Trophoblast cell (in vitro differentiated cells and primary cell): ENCODE measurements at regions not wholly inside any gene's neighbourhood (a gene's known extent, or its start where the extent isn't known, plus 50 kb on each side); places are given as distances from the start of the nearest gene placed in this dataset.
A peak's percentile ranks its signal among the peaks of the same experiment; 100 is the strongest.

ENCODE experiments used
- DNase-seq, 2 donors: peaks; one replicate each; pipeline ENCODE4 v3.0.0-alpha.2; 2016
- H2AFZ ChIP-seq: 2 replicates; pipeline ENCODE4 v1.6.1; 2013; ENCODE audit warnings: low read length, moderate library complexity, mild to moderate bottlenecking; ENCODE audit not compliant: insufficient read depth, poor library complexity
- H2AK5ac ChIP-seq: 2 replicates; pipeline ENCODE4 v1.6.1; 2013; ENCODE audit warnings: mild to moderate bottlenecking, low read length
- H2BK120ac ChIP-seq: 2 replicates; pipeline ENCODE4 v1.6.1; 2013; ENCODE audit warnings: low read length, mild to moderate bottlenecking, moderate library complexity; ENCODE audit not compliant: insufficient read depth, poor library complexity
- H2BK12ac ChIP-seq: 2 replicates; pipeline ENCODE4 v1.6.1; 2013; ENCODE audit warnings: mild to moderate bottlenecking, low read length, moderate library complexity
- H2BK5ac ChIP-seq: 2 replicates; pipeline ENCODE4 v1.6.1; 2013; ENCODE audit warnings: low read length, low read depth, moderate library complexity, mild to moderate bottlenecking; ENCODE audit not compliant: poor library complexity
- H3K14ac ChIP-seq: 2 replicates; pipeline ENCODE4 v1.6.1; 2013; ENCODE audit warnings: mild to moderate bottlenecking, low read length
- H3K18ac ChIP-seq: 2 replicates; pipeline ENCODE4 v1.6.1; 2013; ENCODE audit warnings: mild to moderate bottlenecking, low read length
- H3K23ac ChIP-seq: 2 replicates; pipeline ENCODE4 v1.6.1; 2013; ENCODE audit warnings: low read length
- H3K27ac ChIP-seq: 2 replicates; pipeline ENCODE4 v1.5.1; 2013; ENCODE audit warnings: low read depth, mild to moderate bottlenecking, inconsistent platforms, low read length, moderate library complexity
- H3K27me3 ChIP-seq: 2 replicates; pipeline ENCODE4 v1.6.1; 2013; ENCODE audit warnings: inconsistent platforms, mild to moderate bottlenecking, low read length, moderate library complexity; ENCODE audit not compliant: insufficient read depth
- H3K36me3 ChIP-seq, 2 experiments: 1 replicate in 1 of 2; 2 replicates in 1 of 2; pipeline ENCODE4 v1.6.1; 2013; ENCODE audit warnings: low read length in 2 of 2, mild to moderate bottlenecking in 2 of 2, moderate library complexity in 1 of 2; ENCODE audit not compliant: insufficient read depth in 2 of 2, control insufficient read depth in 1 of 2
- H3K4ac ChIP-seq: 2 replicates; pipeline ENCODE4 v1.6.1; 2013; ENCODE audit warnings: low read depth, mild to moderate bottlenecking, low read length, moderate library complexity
- H3K4me1 ChIP-seq, 2 experiments: 1 replicate in 1 of 2; 2 replicates in 1 of 2; pipeline ENCODE4 v1.6.1; 2013; ENCODE audit warnings: low read length in 2 of 2, mild to moderate bottlenecking in 2 of 2, moderate library complexity in 1 of 2; ENCODE audit not compliant: insufficient read depth in 2 of 2, control insufficient read depth in 1 of 2
- H3K4me2 ChIP-seq: 2 replicates; pipeline ENCODE4 v1.6.1; 2013; ENCODE audit warnings: inconsistent platforms, mild to moderate bottlenecking, low read length, moderate library complexity
- H3K4me3 ChIP-seq: 2 replicates; pipeline ENCODE4 v1.5.1; 2013; ENCODE audit warnings: mild to moderate bottlenecking, low read depth, low read length, inconsistent platforms
- H3K79me1 ChIP-seq: one replicate; pipeline ENCODE4 v1.6.1; 2013; ENCODE audit warnings: low read length
- H3K79me2 ChIP-seq: 2 replicates; pipeline ENCODE4 v1.6.1; 2013; ENCODE audit warnings: low read length, mild to moderate bottlenecking; ENCODE audit not compliant: control insufficient read depth, insufficient read depth, poor library complexity
- H3K9ac ChIP-seq: 2 replicates; pipeline ENCODE4 v1.6.1; 2013; ENCODE audit warnings: mild to moderate bottlenecking, low read length
- H3K9me3 ChIP-seq: 2 replicates; pipeline ENCODE4 v1.6.1; 2013; ENCODE audit warnings: low read depth, mild to moderate bottlenecking, control low read depth, inconsistent platforms, low read length; ENCODE audit not compliant: insufficient read depth
- H4K12ac ChIP-seq: 2 replicates; pipeline ENCODE4 v1.6.1; 2013; ENCODE audit warnings: low read depth, mild to moderate bottlenecking, low read length, moderate library complexity
- H4K8ac ChIP-seq: 2 replicates; pipeline ENCODE4 v1.6.1; 2013; ENCODE audit warnings: low read depth, mild to moderate bottlenecking, low read length, moderate library complexity
- H4K91ac ChIP-seq: one replicate; pipeline ENCODE4 v1.6.1; 2013; ENCODE audit warnings: low read depth, mild to moderate bottlenecking, low read length, moderate library complexity
- WGBS: extraction: QIAGEN DNeasy Blood & Tissue Kit; methylation state at CpG from one replicate; pipeline ENCODE4 v1.1.7; 2013; ENCODE audit warnings: missing lambda C conversion rate; ENCODE audit not compliant: insufficient read length, insufficient coverage; ENCODE audit errors: extremely low coverage; 5-methylcytosine and 5-hydroxymethylcytosine counted together

GRCh38 chr2:125490308-125490707 lies 1165.7 kb upstream of the GYPC start:
- Histone ChIP-seq H3K4ac (no peak overlapping the region), H3K9ac (no peak overlapping the region), H3K79me1 (no peaks in the 10 kb centered on the region), H4K91ac (no peak overlapping the region), H3K23ac (no peak overlapping the region), H3K4me1 (no peaks in the 10 kb centered on the region), H3K18ac (no peak overlapping the region), H3K4me2 (no peak overlapping the region), H2BK5ac (no peak overlapping the region), H3K79me2 (no peaks in the 10 kb centered on the region), H3K27me3 (no peaks in the 10 kb centered on the region), H2AK5ac (no peak overlapping the region), H4K8ac (no peak overlapping the region), H2BK12ac (no peak overlapping the region), H3K27ac (no peak overlapping the region), H3K14ac (no peak overlapping the region), H3K4me3 (no peak overlapping the region), H2AFZ (no peak overlapping the region), H2BK120ac (no peak overlapping the region), H3K9me3 (no peaks in the 10 kb centered on the region), H4K12ac (no peak overlapping the region), H3K36me3 (no peaks in the 10 kb centered on the region)
- WGBS: no CpG with 5 or more reads among the region's 4 CpGs
- DNase-seq: no peak

GRCh38 chr2:125491663-125492062 lies 1164.3 kb upstream of the GYPC start:
- no peak overlapping the region for H3K14ac ChIP-seq
- H4K8ac ChIP-seq: no peak overlapping the region
- H3K79me2 ChIP-seq: no peaks in the 10 kb centered on the region
- DNase-seq: no peak
- H2BK120ac ChIP-seq: no peak overlapping the region
- H3K23ac ChIP-seq: no peak overlapping the region
- no CpG with 5 or more reads among the region's 3 CpGs for WGBS
- no peak overlapping the region for H2BK12ac ChIP-seq
- H3K27ac ChIP-seq: no peak overlapping the region
- no peaks in the 10 kb centered on the region for H3K9me3 ChIP-seq
- H3K79me1 ChIP-seq: no peaks in the 10 kb centered on the region
- H3K18ac ChIP-seq: no peak overlapping the region
- H3K36me3 ChIP-seq: no peaks in the 10 kb centered on the region
- H2AFZ ChIP-seq: no peak overlapping the region
- no peak overlapping the region for H4K91ac ChIP-seq
- H3K4ac ChIP-seq: no peak overlapping the region
- no peaks in the 10 kb centered on the region for H3K27me3 ChIP-seq
- H2AK5ac ChIP-seq: no peak overlapping the region
- H3K4me3 ChIP-seq: no peak overlapping the region
- H3K9ac ChIP-seq: no peak overlapping the region
- no peak overlapping the region for H3K4me2 ChIP-seq
- H4K12ac ChIP-seq: no peak overlapping the region
- H3K4me1 ChIP-seq: no peaks in the 10 kb centered on the region
- no peak overlapping the region for H2BK5ac ChIP-seq

DNA sequence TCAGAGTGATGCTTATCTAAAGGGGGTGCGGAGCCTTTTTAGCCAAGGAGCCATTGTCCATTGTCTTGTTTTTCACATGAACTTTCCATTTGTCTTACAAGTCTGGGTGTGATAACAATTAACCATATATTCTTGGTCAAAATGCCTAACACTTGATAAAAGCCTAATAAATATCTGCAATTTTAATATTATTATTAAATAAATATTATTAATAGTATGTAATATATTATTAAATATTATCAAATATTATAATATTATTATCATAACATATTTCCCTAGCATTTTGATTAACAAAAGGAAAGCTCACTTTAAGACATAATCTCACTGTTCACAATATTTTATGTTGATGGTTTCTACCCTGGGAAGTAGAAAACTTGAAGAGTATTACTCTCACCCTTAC lies 1143.6 kb upstream of the GYPC start:
- no peak overlapping the region for H4K91ac ChIP-seq
- H4K8ac ChIP-seq: no peak overlapping the region
- DNase-seq: no peak
- H3K4me3 ChIP-seq: no peak overlapping the region
- no peak overlapping the region for H3K4ac ChIP-seq
- H2BK5ac ChIP-seq: no peak overlapping the region
- H2AFZ ChIP-seq: no peak overlapping the region
- no peak overlapping the region for H3K27ac ChIP-seq
- no peaks in the 10 kb centered on the region for H3K79me1 ChIP-seq
- H2BK12ac ChIP-seq: no peak overlapping the region
- whole genome bisulfite sequencing: no CpG with 5 or more reads among the region's 1 CpG
- H2AK5ac ChIP-seq: no peak overlapping the region
- no peak overlapping the region for H3K9ac ChIP-seq
- no peak overlapping the region for H3K14ac ChIP-seq
- H3K4me1 ChIP-seq: no peaks in the 10 kb centered on the region
- no peak overlapping the region for H3K4me2 ChIP-seq
- H4K12ac ChIP-seq: no peak overlapping the region
- no peak overlapping the region for H3K18ac ChIP-seq
- H3K9me3 ChIP-seq: no peaks in the 10 kb centered on the region
- no peaks in the 10 kb centered on the region for H3K79me2 ChIP-seq
- no peaks in the 10 kb centered on the region for H3K27me3 ChIP-seq
- no peak overlapping the region for H3K23ac ChIP-seq
- H3K36me3 ChIP-seq: no peaks in the 10 kb centered on the region
- no peak overlapping the region for H2BK120ac ChIP-seq

GRCh38 chr2:125516496-125517109 lies 1139.4 kb upstream of the GYPC start:
- Histone ChIP-seq H2AK5ac (no peak overlapping the region), H3K4ac (no peak overlapping the region), H3K18ac (no peak overlapping the region), H3K27me3 (no peaks in the 10 kb centered on the region), H4K12ac (no peak overlapping the region), H3K23ac (no peak overlapping the region), H3K4me3 (no peak overlapping the region), H2BK5ac (no peak overlapping the region), H3K9ac (no peak overlapping the region), H3K9me3 (no peaks in the 10 kb centered on the region), H2BK12ac (no peak overlapping the region), H3K14ac (no peak overlapping the region), H4K91ac (no peak overlapping the region), H3K79me2 (no peaks in the 10 kb centered on the region), H2AFZ (no peak overlapping the region), H3K27ac (no peak overlapping the region), H3K4me2 (no peak overlapping the region), H3K36me3 (no peaks in the 10 kb centered on the region), H3K79me1 (no peaks in the 10 kb centered on the region), H3K4me1 (no peaks in the 10 kb centered on the region), H4K8ac (no peak overlapping the region), H2BK120ac (no peak overlapping the region)
- no CpG with 5 or more reads among the region's 3 CpGs for WGBS
- DNase-seq: peak; percentile 14 to 65
